WTC11 (cell line): ENCODE measurements at regions not wholly inside any gene's neighbourhood (a gene's known extent, or its start where the extent isn't known, plus 50 kb on each side); places are given as distances from the start of the nearest gene placed in this dataset.

Experiments used
- ATAC-seq: fragments of 200-7000 bp; cut with Tn5 transposase; 2 replicates; pipeline ENCODE4 v1.10.0; 2021; ENCODE audit warnings: mild to moderate bottlenecking, moderate library complexity
- CTCF ChIA-PET: fragments of 300-600 bp; sonication (Branson Sonifier 250); formaldehyde crosslinking; loops from one replicate; lab custom pipeline; 2021; ENCODE audit warnings: antibody characterized with exemption; lab: Charles Lee
- POLR2A ChIA-PET: fragments of 350-600 bp; sonication (Branson Sonifier 250); formaldehyde crosslinking; loops from one replicate; lab custom pipeline; 2021; ENCODE audit warnings: antibody characterized with exemption; lab: Charles Lee
- DNase-seq: peaks from one replicate; pipeline ENCODE4 v3.0.0; 2021; ENCODE audit warnings: low spot score
- H3K27ac Mint-ChIP-seq: 2 replicates; pipeline ENCODE4 v1.8.0; 2021; ENCODE audit warnings: mixed read lengths
- H3K27me3 Mint-ChIP-seq: 2 replicates; pipeline ENCODE4 v1.8.0; 2021; ENCODE audit warnings: low read depth, mild to moderate bottlenecking, moderate library complexity, mixed read lengths
- H3K36me3 Mint-ChIP-seq: 2 replicates; pipeline ENCODE4 v1.8.0; 2021; ENCODE audit warnings: mixed read lengths
- H3K4me1 Mint-ChIP-seq: 2 replicates; pipeline ENCODE4 v1.8.0; 2022; ENCODE audit warnings: mixed read lengths
- H3K4me3 Mint-ChIP-seq: 2 replicates; pipeline ENCODE4 v1.8.0; 2021; ENCODE audit warnings: mild to moderate bottlenecking, moderate library complexity, mixed read lengths
- H3K9me3 Mint-ChIP-seq: 2 replicates; pipeline ENCODE4 v1.8.0; 2021; ENCODE audit warnings: mixed read lengths
- ESRRA ChIP-seq: sonication (generic); formaldehyde crosslinking; IDR thresholded peaks from 2 replicates; pipeline ENCODE4 v1.8.1; 2022; ENCODE audit warnings: mild to moderate bottlenecking, missing genetic modification reagents, borderline replicate concordance
- FOXJ3 ChIP-seq: sonication (generic); formaldehyde crosslinking; IDR thresholded peaks from 2 replicates; pipeline ENCODE4 v1.9.0; 2021; ENCODE audit warnings: missing genetic modification reagents, mild to moderate bottlenecking, borderline replicate concordance
- FOXK1 ChIP-seq: sonication (generic); formaldehyde crosslinking; IDR thresholded peaks from 2 replicates; pipeline ENCODE4 v1.8.0; 2022; ENCODE audit warnings: mild to moderate bottlenecking, moderate library complexity, missing genetic modification reagents
- GABPB1 ChIP-seq: sonication (generic); formaldehyde crosslinking; IDR thresholded peaks from 2 replicates; pipeline ENCODE4 v1.8.1; 2023; ENCODE audit warnings: mild to moderate bottlenecking, missing genetic modification reagents
- IRF2 ChIP-seq: sonication (generic); formaldehyde crosslinking; IDR thresholded peaks from 2 replicates; pipeline ENCODE4 v1.8.0; 2022; ENCODE audit warnings: low read depth, missing genetic modification reagents, borderline replicate concordance
- JAZF1 ChIP-seq: fragments of 250-450 bp; sonication (Bioruptor Pico); IDR thresholded peaks from 2 replicates; pipeline ENCODE4 v1.9.0; 2021; ENCODE audit warnings: moderate library complexity, mild to moderate bottlenecking, inconsistent platforms
- KAT7 ChIP-seq: sonication (generic); formaldehyde crosslinking; IDR thresholded peaks from 2 replicates; pipeline ENCODE4 v1.8.1; 2023; ENCODE audit warnings: missing genetic modification reagents, mild to moderate bottlenecking, borderline replicate concordance
- NFE2L1 ChIP-seq: sonication (generic); formaldehyde crosslinking; IDR thresholded peaks from 2 replicates; pipeline ENCODE4 v1.8.1; 2023; ENCODE audit warnings: missing genetic modification reagents
- NFYB ChIP-seq: sonication (generic); formaldehyde crosslinking; conservative IDR thresholded peaks from 2 replicates; pipeline ENCODE4 v1.8.0; 2022; ENCODE audit warnings: low read depth, missing genetic modification reagents
- SP1 ChIP-seq: sonication (generic); formaldehyde crosslinking; conservative IDR thresholded peaks from 2 replicates; pipeline ENCODE4 v1.8.1; 2022; ENCODE audit warnings: missing genetic modification reagents
- ZNF396 ChIP-seq: fragments of 250-450 bp; sonication (Bioruptor Pico); IDR thresholded peaks from 2 replicates; pipeline ENCODE4 v1.8.0; 2021; ENCODE audit warnings: mild to moderate bottlenecking, moderate library complexity, borderline replicate concordance
- TF ChIP-seq, protein P1 (sequence below): sonication (generic); formaldehyde crosslinking; IDR thresholded peaks from 2 replicates; pipeline ENCODE4 v1.8.1; 2023; ENCODE audit warnings: mild to moderate bottlenecking, missing genetic modification reagents, moderate library complexity
- TF ChIP-seq, protein P2 (sequence below): fragments of 200-600 bp; IDR thresholded peaks from 2 replicates; pipeline ENCODE4 v1.8.0; 2022; ENCODE audit warnings: antibody characterized with exemption
- TF ChIP-seq, protein P3 (sequence below): sonication (generic); formaldehyde crosslinking; IDR thresholded peaks from 2 replicates; pipeline ENCODE4 v1.8.1; 2022; ENCODE audit warnings: mild to moderate bottlenecking, missing genetic modification reagents, moderate library complexity, borderline replicate concordance
- TF ChIP-seq, protein P4 (sequence below): sonication (generic); formaldehyde crosslinking; IDR thresholded peaks from 2 replicates; pipeline ENCODE4 v1.8.0; 2023; ENCODE audit warnings: missing genetic modification reagents, mild to moderate bottlenecking, borderline replicate concordance
- TF ChIP-seq, protein P5 (sequence below): sonication (generic); formaldehyde crosslinking; conservative IDR thresholded peaks from 2 replicates; pipeline ENCODE4 v1.8.1; 2022; ENCODE audit warnings: mild to moderate bottlenecking, missing genetic modification reagents
- TF ChIP-seq, protein P6 (sequence below): fragments of 250-450 bp; sonication (Bioruptor Pico); IDR thresholded peaks from 2 replicates; pipeline ENCODE4 v1.9.0; 2021; ENCODE audit warnings: mild to moderate bottlenecking
- TF ChIP-seq, protein P7 (sequence below): sonication (generic); formaldehyde crosslinking; IDR thresholded peaks from 2 replicates; pipeline ENCODE4 v1.8.0; 2022; ENCODE audit warnings: mild to moderate bottlenecking, missing genetic modification reagents
- TF ChIP-seq, protein P8 (sequence below): fragments of 250-450 bp; sonication (Bioruptor Pico); IDR thresholded peaks from 2 replicates; pipeline ENCODE4 v2.1.2; 2022; ENCODE audit warnings: mild to moderate bottlenecking, moderate library complexity

DNA sequence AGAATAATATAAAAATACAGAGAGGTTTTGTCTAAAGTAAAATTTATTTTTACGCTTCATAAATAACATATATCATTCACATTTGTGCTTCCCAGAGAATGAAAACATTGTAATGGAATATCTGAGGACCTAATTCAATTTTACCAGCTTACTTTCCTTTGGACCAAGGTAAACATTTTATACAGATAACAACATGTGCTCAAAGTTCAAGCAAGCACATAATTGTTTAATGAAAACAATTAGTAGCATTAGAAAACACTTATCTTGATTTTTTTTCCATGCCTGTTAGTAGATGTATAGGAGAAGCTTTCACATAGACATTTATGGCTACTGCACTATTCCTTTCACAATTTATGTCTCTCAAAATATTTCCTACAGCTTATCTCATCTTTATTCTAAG is 400.0 kb downstream of the ZIC1 start:
- no peaks in the 10 kb centered on the region for H3K27me3 Mint-ChIP-seq
- H3K9me3 Mint-ChIP-seq: no peaks in the 10 kb centered on the region
- no peak overlapping the region for H3K4me3 Mint-ChIP-seq
- POLR2A ChIA-PET: no interaction called here
- CTCF ChIA-PET: no interaction called here
- ATAC-seq: no peak
- no peak for TF ChIP-seq KAT7 (CRISPR knock-in tag)
- TF ChIP-seq, protein P1, sequence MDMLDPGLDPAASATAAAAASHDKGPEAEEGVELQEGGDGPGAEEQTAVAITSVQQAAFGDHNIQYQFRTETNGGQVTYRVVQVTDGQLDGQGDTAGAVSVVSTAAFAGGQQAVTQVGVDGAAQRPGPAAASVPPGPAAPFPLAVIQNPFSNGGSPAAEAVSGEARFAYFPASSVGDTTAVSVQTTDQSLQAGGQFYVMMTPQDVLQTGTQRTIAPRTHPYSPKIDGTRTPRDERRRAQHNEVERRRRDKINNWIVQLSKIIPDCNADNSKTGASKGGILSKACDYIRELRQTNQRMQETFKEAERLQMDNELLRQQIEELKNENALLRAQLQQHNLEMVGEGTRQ (CRISPR knock-in tag): no peak
- no peak for TF ChIP-seq GABPB1
- TF ChIP-seq, protein P2, sequence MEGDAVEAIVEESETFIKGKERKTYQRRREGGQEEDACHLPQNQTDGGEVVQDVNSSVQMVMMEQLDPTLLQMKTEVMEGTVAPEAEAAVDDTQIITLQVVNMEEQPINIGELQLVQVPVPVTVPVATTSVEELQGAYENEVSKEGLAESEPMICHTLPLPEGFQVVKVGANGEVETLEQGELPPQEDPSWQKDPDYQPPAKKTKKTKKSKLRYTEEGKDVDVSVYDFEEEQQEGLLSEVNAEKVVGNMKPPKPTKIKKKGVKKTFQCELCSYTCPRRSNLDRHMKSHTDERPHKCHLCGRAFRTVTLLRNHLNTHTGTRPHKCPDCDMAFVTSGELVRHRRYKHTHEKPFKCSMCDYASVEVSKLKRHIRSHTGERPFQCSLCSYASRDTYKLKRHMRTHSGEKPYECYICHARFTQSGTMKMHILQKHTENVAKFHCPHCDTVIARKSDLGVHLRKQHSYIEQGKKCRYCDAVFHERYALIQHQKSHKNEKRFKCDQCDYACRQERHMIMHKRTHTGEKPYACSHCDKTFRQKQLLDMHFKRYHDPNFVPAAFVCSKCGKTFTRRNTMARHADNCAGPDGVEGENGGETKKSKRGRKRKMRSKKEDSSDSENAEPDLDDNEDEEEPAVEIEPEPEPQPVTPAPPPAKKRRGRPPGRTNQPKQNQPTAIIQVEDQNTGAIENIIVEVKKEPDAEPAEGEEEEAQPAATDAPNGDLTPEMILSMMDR: no peak
- no peak for TF ChIP-seq SP1
- TF ChIP-seq, protein P3, sequence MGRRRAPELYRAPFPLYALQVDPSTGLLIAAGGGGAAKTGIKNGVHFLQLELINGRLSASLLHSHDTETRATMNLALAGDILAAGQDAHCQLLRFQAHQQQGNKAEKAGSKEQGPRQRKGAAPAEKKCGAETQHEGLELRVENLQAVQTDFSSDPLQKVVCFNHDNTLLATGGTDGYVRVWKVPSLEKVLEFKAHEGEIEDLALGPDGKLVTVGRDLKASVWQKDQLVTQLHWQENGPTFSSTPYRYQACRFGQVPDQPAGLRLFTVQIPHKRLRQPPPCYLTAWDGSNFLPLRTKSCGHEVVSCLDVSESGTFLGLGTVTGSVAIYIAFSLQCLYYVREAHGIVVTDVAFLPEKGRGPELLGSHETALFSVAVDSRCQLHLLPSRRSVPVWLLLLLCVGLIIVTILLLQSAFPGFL (CRISPR knock-in tag): no peak
- TF ChIP-seq, protein P4, sequence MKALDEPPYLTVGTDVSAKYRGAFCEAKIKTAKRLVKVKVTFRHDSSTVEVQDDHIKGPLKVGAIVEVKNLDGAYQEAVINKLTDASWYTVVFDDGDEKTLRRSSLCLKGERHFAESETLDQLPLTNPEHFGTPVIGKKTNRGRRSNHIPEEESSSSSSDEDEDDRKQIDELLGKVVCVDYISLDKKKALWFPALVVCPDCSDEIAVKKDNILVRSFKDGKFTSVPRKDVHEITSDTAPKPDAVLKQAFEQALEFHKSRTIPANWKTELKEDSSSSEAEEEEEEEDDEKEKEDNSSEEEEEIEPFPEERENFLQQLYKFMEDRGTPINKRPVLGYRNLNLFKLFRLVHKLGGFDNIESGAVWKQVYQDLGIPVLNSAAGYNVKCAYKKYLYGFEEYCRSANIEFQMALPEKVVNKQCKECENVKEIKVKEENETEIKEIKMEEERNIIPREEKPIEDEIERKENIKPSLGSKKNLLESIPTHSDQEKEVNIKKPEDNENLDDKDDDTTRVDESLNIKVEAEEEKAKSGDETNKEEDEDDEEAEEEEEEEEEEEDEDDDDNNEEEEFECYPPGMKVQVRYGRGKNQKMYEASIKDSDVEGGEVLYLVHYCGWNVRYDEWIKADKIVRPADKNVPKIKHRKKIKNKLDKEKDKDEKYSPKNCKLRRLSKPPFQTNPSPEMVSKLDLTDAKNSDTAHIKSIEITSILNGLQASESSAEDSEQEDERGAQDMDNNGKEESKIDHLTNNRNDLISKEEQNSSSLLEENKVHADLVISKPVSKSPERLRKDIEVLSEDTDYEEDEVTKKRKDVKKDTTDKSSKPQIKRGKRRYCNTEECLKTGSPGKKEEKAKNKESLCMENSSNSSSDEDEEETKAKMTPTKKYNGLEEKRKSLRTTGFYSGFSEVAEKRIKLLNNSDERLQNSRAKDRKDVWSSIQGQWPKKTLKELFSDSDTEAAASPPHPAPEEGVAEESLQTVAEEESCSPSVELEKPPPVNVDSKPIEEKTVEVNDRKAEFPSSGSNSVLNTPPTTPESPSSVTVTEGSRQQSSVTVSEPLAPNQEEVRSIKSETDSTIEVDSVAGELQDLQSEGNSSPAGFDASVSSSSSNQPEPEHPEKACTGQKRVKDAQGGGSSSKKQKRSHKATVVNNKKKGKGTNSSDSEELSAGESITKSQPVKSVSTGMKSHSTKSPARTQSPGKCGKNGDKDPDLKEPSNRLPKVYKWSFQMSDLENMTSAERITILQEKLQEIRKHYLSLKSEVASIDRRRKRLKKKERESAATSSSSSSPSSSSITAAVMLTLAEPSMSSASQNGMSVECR (CRISPR knock-in tag): no peak
- TF ChIP-seq, protein P5, sequence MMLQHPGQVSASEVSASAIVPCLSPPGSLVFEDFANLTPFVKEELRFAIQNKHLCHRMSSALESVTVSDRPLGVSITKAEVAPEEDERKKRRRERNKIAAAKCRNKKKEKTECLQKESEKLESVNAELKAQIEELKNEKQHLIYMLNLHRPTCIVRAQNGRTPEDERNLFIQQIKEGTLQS (CRISPR knock-in tag): no peak
- no peak for TF ChIP-seq IRF2
- no peak for TF ChIP-seq ZNF396 (CRISPR knock-in tag)
- H3K36me3 Mint-ChIP-seq: no peaks in the 10 kb centered on the region
- H3K27ac Mint-ChIP-seq: no peak overlapping the region
- DNase-seq: no peak
- H3K4me1 Mint-ChIP-seq: peaks cover 4% of the 10 kb centered on the region

DNA sequence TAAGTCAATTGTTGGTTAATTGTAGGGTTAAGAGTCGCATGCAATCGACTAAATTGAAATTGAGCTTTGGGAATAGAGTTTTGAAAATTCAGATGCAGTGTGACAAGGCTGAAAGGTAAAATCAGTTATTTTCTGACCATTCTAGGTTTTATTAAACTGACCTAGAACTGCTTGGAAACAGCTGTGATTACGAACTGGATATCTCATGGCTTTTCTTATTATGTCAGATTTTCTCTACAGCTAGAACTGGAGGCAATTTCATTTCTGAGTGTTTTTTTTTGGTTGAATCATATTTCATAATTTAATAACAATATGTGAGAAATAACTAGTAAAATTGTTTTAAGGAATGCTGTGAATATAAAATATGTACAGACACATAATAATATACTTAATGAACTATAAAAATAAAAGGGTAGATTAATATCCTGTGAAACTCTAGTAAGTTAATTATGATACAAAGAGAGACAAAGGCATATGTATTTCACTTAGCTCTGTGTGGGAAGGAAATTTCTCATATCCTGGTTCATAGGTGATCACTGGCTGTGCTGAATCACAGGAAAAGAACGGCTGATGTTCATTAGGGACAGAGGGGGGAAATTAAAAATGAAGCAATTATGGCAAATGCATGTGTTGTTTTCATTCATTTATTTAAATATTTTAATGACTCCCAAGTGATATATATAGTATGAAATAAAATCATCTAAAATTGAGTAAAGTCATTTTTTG is 403.2 kb downstream of the ZIC1 start:
- Mint-ChIP-seq H3K4me3 (no peak overlapping the region), H3K4me1 (peaks cover 4% of the 10 kb centered on the region), H3K36me3 (no peaks in the 10 kb centered on the region), H3K9me3 (no peaks in the 10 kb centered on the region), H3K27me3 (no peaks in the 10 kb centered on the region), H3K27ac (no peak overlapping the region)
- TF ChIP-seq FOXK1 (CRISPR knock-in tag): no peak
- TF ChIP-seq NFE2L1 (CRISPR knock-in tag): no peak
- no peak for TF ChIP-seq JAZF1 (CRISPR knock-in tag)
- no peak for TF ChIP-seq NFYB
- no peak for TF ChIP-seq ESRRA (CRISPR knock-in tag)
- TF ChIP-seq, protein P3 (CRISPR knock-in tag): no peak
- TF ChIP-seq, protein P6, sequence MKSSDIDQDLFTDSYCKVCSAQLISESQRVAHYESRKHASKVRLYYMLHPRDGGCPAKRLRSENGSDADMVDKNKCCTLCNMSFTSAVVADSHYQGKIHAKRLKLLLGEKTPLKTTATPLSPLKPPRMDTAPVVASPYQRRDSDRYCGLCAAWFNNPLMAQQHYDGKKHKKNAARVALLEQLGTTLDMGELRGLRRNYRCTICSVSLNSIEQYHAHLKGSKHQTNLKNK (CRISPR knock-in tag): no peak
- no peak for TF ChIP-seq FOXJ3 (CRISPR knock-in tag)
- TF ChIP-seq, protein P7, sequence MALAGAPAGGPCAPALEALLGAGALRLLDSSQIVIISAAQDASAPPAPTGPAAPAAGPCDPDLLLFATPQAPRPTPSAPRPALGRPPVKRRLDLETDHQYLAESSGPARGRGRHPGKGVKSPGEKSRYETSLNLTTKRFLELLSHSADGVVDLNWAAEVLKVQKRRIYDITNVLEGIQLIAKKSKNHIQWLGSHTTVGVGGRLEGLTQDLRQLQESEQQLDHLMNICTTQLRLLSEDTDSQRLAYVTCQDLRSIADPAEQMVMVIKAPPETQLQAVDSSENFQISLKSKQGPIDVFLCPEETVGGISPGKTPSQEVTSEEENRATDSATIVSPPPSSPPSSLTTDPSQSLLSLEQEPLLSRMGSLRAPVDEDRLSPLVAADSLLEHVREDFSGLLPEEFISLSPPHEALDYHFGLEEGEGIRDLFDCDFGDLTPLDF (CRISPR knock-in tag): no peak
- TF ChIP-seq, protein P8, sequence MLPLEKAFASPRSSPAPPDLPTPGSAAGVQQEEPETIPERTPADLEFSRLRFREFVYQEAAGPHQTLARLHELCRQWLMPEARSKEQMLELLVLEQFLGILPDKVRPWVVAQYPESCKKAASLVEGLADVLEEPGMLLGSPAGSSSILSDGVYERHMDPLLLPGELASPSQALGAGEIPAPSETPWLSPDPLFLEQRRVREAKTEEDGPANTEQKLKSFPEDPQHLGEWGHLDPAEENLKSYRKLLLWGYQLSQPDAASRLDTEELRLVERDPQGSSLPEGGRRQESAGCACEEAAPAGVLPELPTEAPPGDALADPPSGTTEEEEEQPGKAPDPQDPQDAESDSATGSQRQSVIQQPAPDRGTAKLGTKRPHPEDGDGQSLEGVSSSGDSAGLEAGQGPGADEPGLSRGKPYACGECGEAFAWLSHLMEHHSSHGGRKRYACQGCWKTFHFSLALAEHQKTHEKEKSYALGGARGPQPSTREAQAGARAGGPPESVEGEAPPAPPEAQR (CRISPR knock-in tag): no peak
- DNase-seq: no peak
- ChIA-PET POLR2A (no interaction called here), CTCF (no interaction called here)
- no peak for ATAC-seq
